HG03457 (cell line): ENCODE measurements at regions not wholly inside any gene's neighbourhood (a gene's known extent, or its start where the extent isn't known, plus 50 kb on each side); places are given as distances from the start of the nearest gene placed in this dataset.
"Not testable (repeated sequence)": the region's sequence is repeated elsewhere in the genome, so short reads cannot be mapped to it uniquely, and the experiment has no call there.

Experiments
- ATAC-seq: cut with Tn5 transposase; IDR thresholded peaks from one replicate; pipeline ENCODE4 v1.9.1; 2021; ENCODE audit warnings: moderate number of reproducible peaks; ENCODE audit not compliant: unreplicated experiment

- peak; percentile 62 for ATAC-seq
Observed at GRCh38 chr12:76183459-76184186, 99.1 kb upstream of the NAP1L1 start.

GRCh38 chr12:76180401-76181277, 96.2 kb upstream of the NAP1L1 start:
- ATAC-seq = no peak

GRCh38 chr12:76178452-76178851, 94.0 kb upstream of the NAP1L1 start:
- ATAC-seq = no peak

GRCh38 chr12:76177821-76178220, 93.3 kb upstream of the NAP1L1 start:
- ATAC-seq = no peak

- ATAC-seq = no peak
Observed at GRCh38 chr12:76176940-76177339, 92.5 kb upstream of the NAP1L1 start.

- ATAC-seq = not testable (repeated sequence)
Observed at GRCh38 chr12:76175946-76176345, 91.5 kb upstream of the NAP1L1 start.

- no peak for ATAC-seq
Observed at GRCh38 chr12:76173756-76174155, 89.3 kb upstream of the NAP1L1 start.

GRCh38 chr12:76158518-76159321, 74.2 kb upstream of the NAP1L1 start:
- ATAC-seq = peak; percentile 96

- no peak for ATAC-seq
Observed at GRCh38 chr12:76156726-76157125, 72.2 kb upstream of the NAP1L1 start.

GRCh38 chr12:76156314-76156713, 71.8 kb upstream of the NAP1L1 start:
- no peak for ATAC-seq

- ATAC-seq = no peak
Observed at GRCh38 chr12:76155157-76155670, 70.7 kb upstream of the NAP1L1 start.

GRCh38 chr12:76153616-76154015, 69.1 kb upstream of the NAP1L1 start:
- ATAC-seq = no peak

- peak; percentile 73 for ATAC-seq
Observed at GRCh38 chr12:76152181-76152807, 67.8 kb upstream of the NAP1L1 start.

- ATAC-seq = no peak
Observed at GRCh38 chr12:76144245-76144549, 59.7 kb upstream of the NAP1L1 start.

- peak; percentile 95 for ATAC-seq
Observed at GRCh38 chr12:76143343-76144244, 59.1 kb upstream of the NAP1L1 start.

- no peak for ATAC-seq
Observed at GRCh38 chr12:76142305-76142704, 57.8 kb upstream of the NAP1L1 start.

GRCh38 chr12:76138656-76139055, 54.2 kb upstream of the NAP1L1 start:
- no peak for ATAC-seq

GRCh38 chr12:76137606-76138005, 53.1 kb upstream of the NAP1L1 start:
- ATAC-seq = no peak

- no peak for ATAC-seq
Observed at GRCh38 chr12:76135456-76135855, 51.0 kb upstream of the NAP1L1 start.
